ENCODE measurements at regions not wholly inside any gene's neighbourhood (a gene's known extent, or its start where the extent isn't known, plus 50 kb on each side); places are given as distances from the start of the nearest gene placed in this dataset.
"Not testable (repeated sequence)": the region's sequence is repeated elsewhere in the genome, so short reads cannot be mapped to it uniquely, and the experiment has no call there.

DNA sequence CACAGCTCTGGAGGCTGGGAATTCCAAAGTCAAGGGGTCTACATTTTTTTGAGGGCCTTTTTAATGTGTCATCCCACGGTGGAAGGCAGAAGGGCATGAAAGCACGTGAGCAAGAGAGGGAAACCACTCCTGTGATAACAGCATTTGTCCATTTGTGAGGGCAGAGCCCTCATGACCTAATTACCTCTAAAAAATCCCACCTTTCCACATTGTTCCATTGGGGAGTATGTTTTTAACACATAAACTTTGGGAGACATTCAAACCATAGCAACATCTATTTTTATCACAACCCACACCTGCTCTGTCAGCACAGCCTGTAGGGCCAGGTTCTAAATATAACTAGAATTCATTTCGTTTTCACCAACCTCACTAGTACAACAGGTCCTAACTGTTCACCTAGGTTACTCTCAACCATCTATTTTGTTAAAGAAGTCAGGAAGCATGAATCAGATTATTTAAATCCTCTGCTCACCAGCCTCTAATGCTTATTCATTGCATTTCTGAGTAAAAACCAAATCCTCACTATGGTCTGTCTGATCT lies 92.2 kb upstream of the DPP10 start:
- no peak for DNase-seq
- H3K27ac Mint-ChIP-seq (ENCODE audit: unreplicated experiment), result no peak overlapping the region
- no peaks in the 10 kb centered on the region for H3K9me3 Mint-ChIP-seq (ENCODE audit: unreplicated experiment)
- no peak overlapping the region for H3K4me3 Mint-ChIP-seq (ENCODE audit: unreplicated experiment)
- TF ChIP-seq CTCF (IDR thresholded peaks at IDR 0.05; ENCODE audit: partially characterized antibody, unreplicated experiment), result no peak
- no peaks in the 10 kb centered on the region for H3K27me3 Mint-ChIP-seq (ENCODE audit: unreplicated experiment)
- no peaks in the 10 kb centered on the region for H3K4me1 Mint-ChIP-seq (ENCODE audit: low read depth, unreplicated experiment)
- H3K36me3 Mint-ChIP-seq (ENCODE audit: unreplicated experiment), result no peaks in the 10 kb centered on the region

DNA sequence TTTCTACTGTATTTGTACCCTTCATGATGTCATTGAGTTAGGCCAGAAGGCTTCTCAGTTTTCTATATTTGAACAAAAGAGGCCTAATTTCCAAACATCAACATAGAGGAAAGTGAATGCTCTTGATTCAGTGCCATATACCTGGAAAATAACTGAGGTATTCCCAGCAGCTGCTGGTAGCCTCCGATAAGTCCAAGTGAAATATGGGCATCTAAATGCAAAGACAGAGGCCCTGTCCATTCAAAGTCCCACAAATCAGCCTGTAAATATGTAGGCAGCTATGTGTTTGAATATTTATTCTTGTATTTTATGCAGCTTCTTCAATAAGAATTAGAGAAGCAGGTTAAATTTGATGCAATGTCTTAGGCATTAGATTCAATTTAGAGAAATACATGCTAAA lies 89.5 kb upstream of the DPP10 start:
- H3K4me1 Mint-ChIP-seq (ENCODE audit: low read depth, unreplicated experiment), result no peaks in the 10 kb centered on the region
- no peak overlapping the region for H3K4me3 Mint-ChIP-seq (ENCODE audit: unreplicated experiment)
- no peak for TF ChIP-seq CTCF (IDR thresholded peaks at IDR 0.05; ENCODE audit: partially characterized antibody, unreplicated experiment)
- H3K36me3 Mint-ChIP-seq (ENCODE audit: unreplicated experiment), result no peaks in the 10 kb centered on the region
- no peaks in the 10 kb centered on the region for H3K27me3 Mint-ChIP-seq (ENCODE audit: unreplicated experiment)
- no peak overlapping the region for H3K27ac Mint-ChIP-seq (ENCODE audit: unreplicated experiment)
- no peaks in the 10 kb centered on the region for H3K9me3 Mint-ChIP-seq (ENCODE audit: unreplicated experiment)
- no peak for DNase-seq

- no peak for TF ChIP-seq CTCF (IDR thresholded peaks at IDR 0.05; ENCODE audit: partially characterized antibody, unreplicated experiment)
- H3K4me1 Mint-ChIP-seq (ENCODE audit: low read depth, unreplicated experiment), result no peaks in the 10 kb centered on the region
- H3K4me3 Mint-ChIP-seq (ENCODE audit: unreplicated experiment), result no peak overlapping the region
- H3K9me3 Mint-ChIP-seq (ENCODE audit: unreplicated experiment), result no peaks in the 10 kb centered on the region
- H3K27ac Mint-ChIP-seq (ENCODE audit: unreplicated experiment), result no peak overlapping the region
- no peak for DNase-seq
- no peaks in the 10 kb centered on the region for H3K36me3 Mint-ChIP-seq (ENCODE audit: unreplicated experiment)
- no peaks in the 10 kb centered on the region for H3K27me3 Mint-ChIP-seq (ENCODE audit: unreplicated experiment)
Observed at GRCh38 chr2:114354199-114354598, 88.2 kb upstream of the DPP10 start.

DNA sequence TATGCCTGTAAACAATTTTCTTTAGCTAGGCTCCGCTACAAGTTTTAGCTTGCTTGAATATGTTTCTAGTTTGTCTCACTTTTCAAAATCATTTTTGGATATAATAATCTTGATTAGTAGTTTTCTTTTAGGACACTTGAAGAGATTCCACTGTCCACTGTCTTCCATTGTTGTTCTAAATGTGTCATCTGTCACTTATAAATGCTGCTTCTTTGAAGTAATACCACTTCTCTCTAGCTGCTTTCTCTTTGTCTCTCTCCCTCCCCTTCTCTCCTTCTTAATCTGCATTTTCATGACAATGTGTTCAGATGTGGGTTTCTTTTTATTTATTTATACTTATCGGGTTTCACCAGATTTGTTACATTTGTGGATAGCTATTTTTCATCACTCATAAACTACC lies 73.7 kb upstream of the DPP10 start:
- no peak for DNase-seq
- H3K27me3 Mint-ChIP-seq (ENCODE audit: unreplicated experiment), result no peaks in the 10 kb centered on the region
- H3K4me3 Mint-ChIP-seq (ENCODE audit: unreplicated experiment), result no peak overlapping the region
- TF ChIP-seq CTCF (IDR thresholded peaks at IDR 0.05; ENCODE audit: partially characterized antibody, unreplicated experiment), result no peak
- peaks cover 8% of the 10 kb centered on the region for H3K9me3 Mint-ChIP-seq (ENCODE audit: unreplicated experiment)
- H3K27ac Mint-ChIP-seq (ENCODE audit: unreplicated experiment), result no peak overlapping the region
- H3K4me1 Mint-ChIP-seq (ENCODE audit: low read depth, unreplicated experiment), result no peaks in the 10 kb centered on the region
- peaks cover 6% of the 10 kb centered on the region for H3K36me3 Mint-ChIP-seq (ENCODE audit: unreplicated experiment)

- not testable (repeated sequence) for H3K36me3 Mint-ChIP-seq (ENCODE audit: unreplicated experiment); H3K4me3 Mint-ChIP-seq (ENCODE audit: unreplicated experiment); DNase-seq; H3K9me3 Mint-ChIP-seq (ENCODE audit: unreplicated experiment); H3K27ac Mint-ChIP-seq (ENCODE audit: unreplicated experiment); H3K4me1 Mint-ChIP-seq (ENCODE audit: low read depth, unreplicated experiment); H3K27me3 Mint-ChIP-seq (ENCODE audit: unreplicated experiment)
Observed at GRCh38 chr2:114371721-114372120, 70.7 kb upstream of the DPP10 start.

GRCh38 chr2:114373591-114373990 lies 68.8 kb upstream of the DPP10 start:
- no peak for DNase-seq
- H3K9me3 Mint-ChIP-seq (ENCODE audit: unreplicated experiment), result peaks cover 5% of the 10 kb centered on the region
- H3K27me3 Mint-ChIP-seq (ENCODE audit: unreplicated experiment), result no peaks in the 10 kb centered on the region
- TF ChIP-seq CTCF (IDR thresholded peaks at IDR 0.05; ENCODE audit: partially characterized antibody, unreplicated experiment), result no peak
- no peak overlapping the region for H3K27ac Mint-ChIP-seq (ENCODE audit: unreplicated experiment)
- no peak overlapping the region for H3K4me3 Mint-ChIP-seq (ENCODE audit: unreplicated experiment)
- no peaks in the 10 kb centered on the region for H3K4me1 Mint-ChIP-seq (ENCODE audit: low read depth, unreplicated experiment)
- H3K36me3 Mint-ChIP-seq (ENCODE audit: unreplicated experiment), result peaks cover 1% of the 10 kb centered on the region

All from glutamatergic neuron (in vitro differentiated cells).